GM18867 (cell line): ENCODE measurements at regions not wholly inside any gene's neighbourhood (a gene's known extent, or its start where the extent isn't known, plus 50 kb on each side); places are given as distances from the start of the nearest gene placed in this dataset.
"Not testable (repeated sequence)": the region's sequence is repeated elsewhere in the genome, so short reads cannot be mapped to it uniquely, and the experiment has no call there.

Experiments used
- ATAC-seq: cut with Tn5 transposase; IDR thresholded peaks from one replicate; pipeline ENCODE4 v1.9.1; 2021; ENCODE audit warnings: mild to moderate bottlenecking, moderate library complexity; ENCODE audit not compliant: unreplicated experiment

- no peak for ATAC-seq
Measured at GRCh38 chr2:183782436-183782835, 658.2 kb downstream of the NUP35 start.

GRCh38 chr2:183788796-183789195 is 664.6 kb downstream of the NUP35 start:
- ATAC-seq = not testable (repeated sequence)

GRCh38 chr2:183792165-183792924 is 668.1 kb downstream of the NUP35 start:
- not testable (repeated sequence) for ATAC-seq

- no peak for ATAC-seq
Measured at GRCh38 chr2:183798535-183798934, 674.3 kb downstream of the NUP35 start.

GRCh38 chr2:183799761-183800160 is 675.5 kb downstream of the NUP35 start:
- no peak for ATAC-seq

- no peak for ATAC-seq
Measured at GRCh38 chr2:183803596-183803995, 679.4 kb downstream of the NUP35 start.

- no peak for ATAC-seq
Measured at GRCh38 chr2:183807870-183808269, 683.6 kb downstream of the NUP35 start.

- no peak for ATAC-seq
Measured at GRCh38 chr2:183809404-183809803, 685.2 kb downstream of the NUP35 start.

GRCh38 chr2:183811281-183811680 is 687.0 kb downstream of the NUP35 start:
- no peak for ATAC-seq

GRCh38 chr2:183812091-183812490 is 687.8 kb downstream of the NUP35 start:
- no peak for ATAC-seq

- ATAC-seq = no peak
Measured at GRCh38 chr2:183825710-183826109, 701.5 kb downstream of the NUP35 start.

- ATAC-seq = no peak
Measured at GRCh38 chr2:183829931-183830330, 705.7 kb downstream of the NUP35 start.

- no peak for ATAC-seq
Measured at GRCh38 chr2:183837157-183837556, 712.9 kb downstream of the NUP35 start.

GRCh38 chr2:183838295-183838694 is 714.1 kb downstream of the NUP35 start:
- no peak for ATAC-seq

GRCh38 chr2:183840061-183840584 is 715.9 kb downstream of the NUP35 start:
- no peak for ATAC-seq

- not testable (repeated sequence) for ATAC-seq
Measured at GRCh38 chr2:183849826-183850225, 725.6 kb downstream of the NUP35 start.

GRCh38 chr2:183859129-183859528 is 734.9 kb downstream of the NUP35 start:
- no peak for ATAC-seq

- no peak for ATAC-seq
Measured at GRCh38 chr2:183866666-183867065, 731.7 kb upstream of the ZNF804A start.

- ATAC-seq = no peak
Measured at GRCh38 chr2:183867206-183867605, 731.1 kb upstream of the ZNF804A start.

GRCh38 chr2:183868153-183868552 is 730.2 kb upstream of the ZNF804A start:
- peak; percentile 41 for ATAC-seq

GRCh38 chr2:183868707-183869106 is 729.6 kb upstream of the ZNF804A start:
- ATAC-seq = peak; percentile 70

- no peak for ATAC-seq
Measured at GRCh38 chr2:183872131-183872530, 726.2 kb upstream of the ZNF804A start.

GRCh38 chr2:183881978-183882377 is 716.4 kb upstream of the ZNF804A start:
- no peak for ATAC-seq
